PC-3 (cell line): ENCODE measurements at regions not wholly inside any gene's neighbourhood (a gene's known extent, or its start where the extent isn't known, plus 50 kb on each side); places are given as distances from the start of the nearest gene placed in this dataset.
"Not testable (repeated sequence)": the region's sequence is repeated elsewhere in the genome, so short reads cannot be mapped to it uniquely, and the experiment has no call there.

Experiments
- ATAC-seq: fragments of 200-7000 bp; cut with Tn5 transposase; 2 replicates; pipeline ENCODE4 v1.9.1; 2020; ENCODE audit warnings: mild to moderate bottlenecking, moderate library complexity
- BruUV-seq: library from RNA; stranded (reverse); fragments of 400-500 nt; replicated peaks from 2 replicates; lab custom pipeline; 2021; lab: Mats Ljungman, UMichigan
- CTCF ChIA-PET: fragments of 300-600 bp; sonication (Branson Sonifier 250); formaldehyde crosslinking; loops from one replicate; lab custom pipeline; 2022; ENCODE audit warnings: antibody characterized with exemption; lab: Charles Lee
- POLR2A ChIA-PET: fragments of 300-600 bp; sonication (Branson Sonifier 250); formaldehyde crosslinking; loops from one replicate; lab custom pipeline; 2022; ENCODE audit warnings: antibody characterized with exemption; ENCODE audit not compliant: unreplicated experiment; lab: Charles Lee
- DNase-seq: peaks from one replicate; pipeline ENCODE4 v3.0.0-alpha.2; 2015
- H2AFZ ChIP-seq: fragments of 300-600 bp; sonication (generic); 2 replicates; pipeline ENCODE4 v1.6.0; 2016; ENCODE audit warnings: antibody characterized with exemption, low read length
- H3F3A ChIP-seq: fragments of 300-600 bp; sonication (generic); one replicate; pipeline ENCODE4 v1.6.0; 2017; ENCODE audit warnings: antibody characterized with exemption, low read length, control low read depth, mild to moderate bottlenecking; ENCODE audit not compliant: unreplicated experiment
- H3K27ac ChIP-seq: fragments of 300-600 bp; sonication (generic); 2 replicates; pipeline ENCODE4 v1.5.1; 2016; ENCODE audit warnings: mild to moderate bottlenecking, low read length
- H3K27me3 ChIP-seq: fragments of 300-600 bp; sonication (generic); 2 replicates; pipeline ENCODE4 v1.6.1; 2016; ENCODE audit warnings: low read length, mixed read lengths
- H3K36me3 ChIP-seq: fragments of 300-600 bp; sonication (generic); 2 replicates; pipeline ENCODE4 v1.6.1; 2016; ENCODE audit warnings: low read depth, mixed run types, low read length, mixed read lengths
- H3K4me1 ChIP-seq: fragments of 300-600 bp; sonication (generic); 2 replicates; pipeline ENCODE4 v1.5.1; 2016; ENCODE audit warnings: low read length; ENCODE audit not compliant: insufficient read depth
- H3K4me2 ChIP-seq: fragments of 300-600 bp; sonication (generic); 2 replicates; pipeline ENCODE4 v1.6.0; 2016; ENCODE audit warnings: low read length
- H3K4me3 ChIP-seq: fragments of 300-600 bp; sonication (generic); 2 replicates; pipeline ENCODE4 v1.5.1; 2016; ENCODE audit warnings: mild to moderate bottlenecking, low read length, mixed read lengths
- H3K79me2 ChIP-seq: fragments of 300-600 bp; sonication (generic); 2 replicates; pipeline ENCODE4 v1.6.1; 2017; ENCODE audit warnings: low read length, mixed read lengths
- H3K9ac ChIP-seq: fragments of 300-600 bp; sonication (generic); 2 replicates; pipeline ENCODE4 v1.6.0; 2016; ENCODE audit warnings: mild to moderate bottlenecking, low read length
- H3K9me2 ChIP-seq: fragments of 300-600 bp; sonication (generic); replicated peaks from 2 replicates; pipeline ENCODE4 v1.6.1; 2016; ENCODE audit warnings: mixed run types, low read length, mixed read lengths
- H3K9me3 ChIP-seq: fragments of 300-600 bp; sonication (generic); 2 replicates; pipeline ENCODE4 v1.6.1; 2016; ENCODE audit warnings: low read length, mixed read lengths
- H4K20me1 ChIP-seq: fragments of 300-600 bp; sonication (generic); 2 replicates; pipeline ENCODE4 v1.6.1; 2016; ENCODE audit warnings: low read length, mixed read lengths
- CTCF ChIP-seq: fragments of 300-600 bp; sonication (generic); conservative IDR thresholded peaks from 2 replicates; pipeline ENCODE4 v1.5.1; 2017; ENCODE audit warnings: antibody characterized with exemption, low read depth, mild to moderate bottlenecking, low read length
- EZH2 ChIP-seq: fragments of 300-600 bp; sonication (generic); IDR thresholded peaks from one replicate; pipeline ENCODE4 v1.6.1; 2017; ENCODE audit warnings: antibody characterized with exemption, mild to moderate bottlenecking, low read length; ENCODE audit not compliant: unreplicated experiment
- EZH2phosphoT487 ChIP-seq: fragments of 300-600 bp; sonication (generic); IDR thresholded peaks from 2 replicates; pipeline ENCODE4 v1.6.1; 2018; ENCODE audit warnings: mild to moderate bottlenecking, antibody characterized with exemption, low read length, borderline replicate concordance
- intact Hi-C: fragments of 100-400 bp; cut with micrococcal nuclease; formaldehyde crosslinking; loops from 2 replicates; pipeline ENCODE4 v1.9.0; 2023

GRCh38 chr12:105679982-105680381 lies 349.5 kb downstream of the C12orf75 start:
- Histone ChIP-seq H3K36me3 (no peaks in the 10 kb centered on the region), H3K4me1 (no peaks in the 10 kb centered on the region), H4K20me1 (no peaks in the 10 kb centered on the region), H3K4me3 (no peak overlapping the region), H3F3A (no peaks in the 10 kb centered on the region), H3K9ac (no peak overlapping the region), H3K9me3 (no peaks in the 10 kb centered on the region), H2AFZ (no peak overlapping the region), H3K9me2 (no peaks in the 10 kb centered on the region), H3K79me2 (no peaks in the 10 kb centered on the region), H3K27me3 (no peaks in the 10 kb centered on the region), H3K4me2 (no peak overlapping the region), H3K27ac (no peak overlapping the region)
- no peak for ATAC-seq
- DNase-seq, result no peak
- POLR2A ChIA-PET, result no interaction called here
- intact Hi-C loops, result loop anchor here (1.0 kb wide), 1 partner anchor 34 kb away; no protein-coding TSS in a partner anchor
- BruUV-seq, result no TSS peak
- TF ChIP-seq EZH2 (no peak), CTCF (no peak), EZH2phosphoT487 (no peak)
- CTCF ChIA-PET, result no interaction called here

GRCh38 chr12:105681341-105681740 lies 350.9 kb downstream of the C12orf75 start:
- no peaks in the 10 kb centered on the region for H3K79me2 ChIP-seq
- DNase-seq (no peak), ATAC-seq (no peak)
- no peak overlapping the region for H3K9ac ChIP-seq
- ChIA-PET CTCF (no interaction called here), POLR2A (no interaction called here)
- H2AFZ ChIP-seq, result no peak overlapping the region
- intact Hi-C loops, result no loop called here
- no peaks in the 10 kb centered on the region for H3K9me3 ChIP-seq
- no peaks in the 10 kb centered on the region for H4K20me1 ChIP-seq
- no peak overlapping the region for H3K4me2 ChIP-seq
- no peak overlapping the region for H3K27ac ChIP-seq
- no TSS peak for BruUV-seq
- H3K4me1 ChIP-seq, result no peaks in the 10 kb centered on the region
- H3F3A ChIP-seq, result no peaks in the 10 kb centered on the region
- no peaks in the 10 kb centered on the region for H3K9me2 ChIP-seq
- TF ChIP-seq EZH2phosphoT487 (no peak), CTCF (no peak), EZH2 (no peak)
- H3K36me3 ChIP-seq, result no peaks in the 10 kb centered on the region
- no peak overlapping the region for H3K4me3 ChIP-seq
- H3K27me3 ChIP-seq, result no peaks in the 10 kb centered on the region

- H2AFZ ChIP-seq, H3K79me2 ChIP-seq, H3K4me3 ChIP-seq, H3K27me3 ChIP-seq, DNase-seq, H3F3A ChIP-seq, H3K4me2 ChIP-seq, H3K4me1 ChIP-seq, CTCF ChIA-PET, H4K20me1 ChIP-seq, intact Hi-C loops, H3K27ac ChIP-seq, H3K9me2 ChIP-seq, POLR2A ChIA-PET, ATAC-seq, H3K36me3 ChIP-seq, H3K9me3 ChIP-seq, BruUV-seq, H3K9ac ChIP-seq: not testable (repeated sequence)
Observed at GRCh38 chr12:105682821-105683220, 352.3 kb downstream of the C12orf75 start.

GRCh38 chr12:105683836-105684235 lies 353.3 kb downstream of the C12orf75 start:
- H3K4me3 ChIP-seq, DNase-seq, H3K4me2 ChIP-seq, BruUV-seq, H3K9me3 ChIP-seq, H3K27me3 ChIP-seq, H3K9ac ChIP-seq, H3K36me3 ChIP-seq, H3K27ac ChIP-seq, ATAC-seq, H3K9me2 ChIP-seq, H2AFZ ChIP-seq, H3K4me1 ChIP-seq, intact Hi-C loops, CTCF ChIA-PET, H3F3A ChIP-seq, H4K20me1 ChIP-seq, POLR2A ChIA-PET, H3K79me2 ChIP-seq: not testable (repeated sequence)
